ENCODE measurements at regions not wholly inside any gene's neighbourhood (a gene's known extent, or its start where the extent isn't known, plus 50 kb on each side); places are given as distances from the start of the nearest gene placed in this dataset.

DNA sequence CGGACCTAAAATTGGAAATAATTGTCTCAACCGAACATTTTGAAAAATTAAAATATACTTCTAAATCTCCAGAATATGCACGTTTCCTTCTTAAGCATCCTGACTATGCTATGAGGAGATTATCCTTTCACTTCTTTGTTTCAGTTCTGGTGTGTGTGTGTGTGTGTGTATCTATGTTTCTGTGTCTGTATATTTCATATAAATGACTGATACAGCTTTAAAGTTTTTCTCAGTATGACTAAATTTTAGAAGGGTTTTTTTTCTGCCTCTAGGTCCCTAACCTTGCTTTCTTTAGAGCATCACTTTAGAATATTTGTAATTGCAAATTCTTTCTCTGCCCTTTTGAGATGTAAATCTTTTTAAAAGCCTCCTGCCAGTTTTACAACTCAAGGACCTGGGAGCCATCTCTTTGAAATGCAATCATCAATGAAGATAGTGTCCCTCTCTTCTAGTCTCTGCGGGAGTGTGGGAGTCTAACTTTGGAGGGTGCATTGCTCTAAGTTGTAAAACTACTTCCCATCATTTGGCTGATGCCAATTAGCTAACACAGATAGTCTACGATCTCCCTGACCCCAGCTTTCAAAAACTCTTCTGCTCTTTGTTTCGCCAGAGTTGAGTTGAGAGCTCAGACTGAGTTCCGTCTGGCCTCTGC, 782.0 kb upstream of the ZWINT start:
- Histone ChIP-seq H3K4me3 (no peak overlapping the region), H3K27ac (replicated peaks) (no peak overlapping the region), H3K27me3 (ENCODE audit: low read depth) (no peaks in the 10 kb centered on the region), H3K36me3 (no peaks in the 10 kb centered on the region), H3K9me3 (replicated peaks) (peaks cover 6% of the 10 kb centered on the region), H3K4me1 (no peaks in the 10 kb centered on the region)
- intact Hi-C loops (cut with micrococcal nuclease) = no loop called here
- no peak for TF ChIP-seq CTCF (IDR thresholded peaks at IDR 0.05; ENCODE audit: borderline replicate concordance)
- DNase-seq = no peak

DNA sequence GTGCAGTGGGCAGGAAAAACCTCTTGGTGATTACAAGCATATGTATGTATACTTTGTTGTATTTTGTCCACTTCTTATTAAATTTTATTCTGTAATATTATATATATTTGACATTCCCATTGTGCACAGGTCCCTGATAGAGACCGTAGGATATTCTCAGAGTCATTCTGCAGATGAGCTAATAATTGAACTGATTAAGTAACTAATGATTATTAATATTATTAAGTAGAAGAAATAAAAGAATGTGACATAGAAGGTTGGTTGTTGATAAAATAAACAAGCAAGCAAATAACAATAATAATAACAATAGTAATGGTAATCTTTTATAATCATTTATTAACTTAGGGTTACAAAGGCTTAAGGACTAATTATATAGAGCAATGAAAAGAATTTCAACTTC, 780.6 kb upstream of the ZWINT start:
- no peak for TF ChIP-seq CTCF (IDR thresholded peaks at IDR 0.05; ENCODE audit: borderline replicate concordance)
- no peak for DNase-seq
- H3K27me3 ChIP-seq (ENCODE audit: low read depth) = no peaks in the 10 kb centered on the region
- intact Hi-C loops (cut with micrococcal nuclease) = no loop called here
- H3K27ac ChIP-seq (replicated peaks) = no peak overlapping the region
- peaks cover 6% of the 10 kb centered on the region for H3K9me3 ChIP-seq (replicated peaks)
- no peaks in the 10 kb centered on the region for H3K4me1 ChIP-seq
- H3K4me3 ChIP-seq = no peak overlapping the region
- H3K36me3 ChIP-seq = no peaks in the 10 kb centered on the region

DNA sequence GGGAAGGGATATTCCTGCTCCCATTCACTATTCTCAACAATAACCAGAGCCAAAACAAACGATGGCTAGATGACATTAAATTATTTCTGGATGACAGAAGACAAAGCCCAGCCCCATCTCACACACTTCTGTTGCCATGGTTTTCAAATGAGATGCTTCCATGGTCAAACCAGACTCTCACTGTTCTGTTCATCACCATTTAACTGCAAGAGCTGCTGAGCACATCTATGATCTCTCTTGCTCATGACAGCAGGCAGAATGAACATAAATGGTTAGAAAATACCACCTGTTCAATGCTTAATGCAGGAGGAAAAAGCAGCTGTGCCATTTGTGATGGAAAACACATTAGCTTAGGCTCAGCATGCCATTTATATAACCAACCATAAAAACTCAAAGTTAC, 758.6 kb upstream of the ZWINT start:
- Histone ChIP-seq H3K9me3 (replicated peaks) (peaks cover 3% of the 10 kb centered on the region), H3K4me1 (no peaks in the 10 kb centered on the region), H3K27ac (replicated peaks) (no peak overlapping the region), H3K27me3 (ENCODE audit: low read depth) (no peaks in the 10 kb centered on the region), H3K4me3 (no peak overlapping the region), H3K36me3 (no peaks in the 10 kb centered on the region)
- DNase-seq = no peak
- TF ChIP-seq CTCF (IDR thresholded peaks at IDR 0.05; ENCODE audit: borderline replicate concordance) = no peak
- intact Hi-C loops (cut with micrococcal nuclease) = no loop called here

GRCh38 chr10:57113545-57113944, 752.5 kb upstream of the ZWINT start:
- no peak for TF ChIP-seq CTCF (IDR thresholded peaks at IDR 0.05; ENCODE audit: borderline replicate concordance)

GRCh38 chr10:57102236-57102635, 741.2 kb upstream of the ZWINT start:
- H3K36me3 ChIP-seq = no peaks in the 10 kb centered on the region
- no peaks in the 10 kb centered on the region for H3K9me3 ChIP-seq (replicated peaks)
- no peaks in the 10 kb centered on the region for H3K27me3 ChIP-seq (ENCODE audit: low read depth)
- no peak for DNase-seq
- no peak overlapping the region for H3K27ac ChIP-seq (replicated peaks)
- no peak overlapping the region for H3K4me3 ChIP-seq
- intact Hi-C loops (cut with micrococcal nuclease) = no loop called here
- no peaks in the 10 kb centered on the region for H3K4me1 ChIP-seq
- no peak for TF ChIP-seq CTCF (IDR thresholded peaks at IDR 0.05; ENCODE audit: borderline replicate concordance)

More at GRCh38 chr10:57113545-57113944, 752.5 kb upstream of the ZWINT start:
- Histone ChIP-seq H3K4me1 (no peaks in the 10 kb centered on the region), H3K36me3 (no peaks in the 10 kb centered on the region), H3K27ac (replicated peaks) (no peak overlapping the region), H3K4me3 (no peak overlapping the region), H3K27me3 (ENCODE audit: low read depth) (no peaks in the 10 kb centered on the region), H3K9me3 (replicated peaks) (peaks cover 21% of the 10 kb centered on the region)
- DNase-seq = no peak
- intact Hi-C loops (cut with micrococcal nuclease) = no loop called here

Data from left ventricle myocardium inferior (tissue), 1 donor.